ENCODE measurements at regions not wholly inside any gene's neighbourhood (a gene's known extent, or its start where the extent isn't known, plus 50 kb on each side); places are given as distances from the start of the nearest gene placed in this dataset.

DNA sequence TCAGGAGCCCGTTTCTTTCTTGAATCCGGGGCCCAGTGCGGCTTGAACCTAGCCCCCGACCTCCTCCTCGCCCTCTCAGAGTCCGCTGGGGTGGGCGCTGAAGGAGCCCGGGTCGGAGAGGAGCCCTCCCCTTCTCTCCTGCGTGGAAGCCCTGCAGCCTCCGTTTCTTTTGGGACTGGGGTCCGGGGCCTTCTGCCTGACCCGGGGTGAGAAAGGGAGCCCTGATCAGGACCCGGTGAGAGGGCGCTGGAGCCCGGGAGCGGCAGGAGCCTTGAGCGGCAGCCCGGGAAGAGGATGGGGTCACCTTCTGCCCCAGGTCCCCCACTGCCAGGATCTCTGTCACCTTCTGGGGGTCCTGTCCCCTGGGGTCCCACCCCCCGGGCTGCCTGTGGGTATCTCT lies 162.3 kb downstream of the ZNF33B start:
- TF ChIP-seq MYNN (CRISPR knock-in tag; IDR thresholded peaks at IDR 0.05; ENCODE audit: low read depth) (no peak), YY1 (IDR thresholded peaks at IDR 0.05; ENCODE audit: insufficient read depth, insufficient replicate concordance, low read depth, low read length) (no peak)
- TF ChIP-seq, protein P1, sequence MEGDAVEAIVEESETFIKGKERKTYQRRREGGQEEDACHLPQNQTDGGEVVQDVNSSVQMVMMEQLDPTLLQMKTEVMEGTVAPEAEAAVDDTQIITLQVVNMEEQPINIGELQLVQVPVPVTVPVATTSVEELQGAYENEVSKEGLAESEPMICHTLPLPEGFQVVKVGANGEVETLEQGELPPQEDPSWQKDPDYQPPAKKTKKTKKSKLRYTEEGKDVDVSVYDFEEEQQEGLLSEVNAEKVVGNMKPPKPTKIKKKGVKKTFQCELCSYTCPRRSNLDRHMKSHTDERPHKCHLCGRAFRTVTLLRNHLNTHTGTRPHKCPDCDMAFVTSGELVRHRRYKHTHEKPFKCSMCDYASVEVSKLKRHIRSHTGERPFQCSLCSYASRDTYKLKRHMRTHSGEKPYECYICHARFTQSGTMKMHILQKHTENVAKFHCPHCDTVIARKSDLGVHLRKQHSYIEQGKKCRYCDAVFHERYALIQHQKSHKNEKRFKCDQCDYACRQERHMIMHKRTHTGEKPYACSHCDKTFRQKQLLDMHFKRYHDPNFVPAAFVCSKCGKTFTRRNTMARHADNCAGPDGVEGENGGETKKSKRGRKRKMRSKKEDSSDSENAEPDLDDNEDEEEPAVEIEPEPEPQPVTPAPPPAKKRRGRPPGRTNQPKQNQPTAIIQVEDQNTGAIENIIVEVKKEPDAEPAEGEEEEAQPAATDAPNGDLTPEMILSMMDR (CRISPR knock-in tag; IDR thresholded peaks at IDR 0.05), result no peak
